ENCODE measurements at regions not wholly inside any gene's neighbourhood (a gene's known extent, or its start where the extent isn't known, plus 50 kb on each side); places are given as distances from the start of the nearest gene placed in this dataset.

- no peak for TF ChIP-seq CTCF (IDR thresholded peaks at IDR 0.05 in 2 of 3, conservative IDR thresholded peaks at IDR 0.05 in 1 of 3; ENCODE audit: borderline replicate concordance in 1 of 3, insufficient read depth in 1 of 3, low read depth in 2 of 3, low read length in 2 of 3)
- TF ChIP-seq POLR2A (IDR thresholded peaks at IDR 0.05; ENCODE audit: borderline replicate concordance, extremely low read depth, insufficient read depth, insufficient read length) = no peak
- no peak for TF ChIP-seq ZBTB33 (IDR thresholded peaks at IDR 0.05; ENCODE audit: extremely low read depth, insufficient replicate concordance, low read length)
- TF ChIP-seq MAX (IDR thresholded peaks at IDR 0.05) = no peak
- TF ChIP-seq EZH2 (IDR thresholded peaks at IDR 0.05) = no peak
These were observed 65.9 kb upstream of the TMEM108 start for GRCh38 chr3:132972333-132972732.

Measured in HCT116 (cell line).